Activated CD4-positive, alpha-beta memory T cell treated with anti-CD3 and anti-CD28 coated beads for 36 hours (primary cell): ENCODE measurements at regions not wholly inside any gene's neighbourhood (a gene's known extent, or its start where the extent isn't known, plus 50 kb on each side); places are given as distances from the start of the nearest gene placed in this dataset.

Experiments used
- CTCF ChIA-PET: fragments of 350-600 bp; sonication (Branson Sonifier 250); formaldehyde crosslinking; loops from one replicate; lab custom pipeline; 2021; ENCODE audit warnings: antibody characterized with exemption, inconsistent platforms; lab: Charles Lee
- POLR2A ChIA-PET: fragments of 350-600 bp; sonication (Branson Sonifier 250); formaldehyde crosslinking; loops from one replicate; lab custom pipeline; 2021; ENCODE audit warnings: antibody characterized with exemption; lab: Charles Lee
- DNase-seq: peaks from one replicate; pipeline ENCODE4 v3.0.0-alpha.2; 2020
- H3K27ac Mint-ChIP-seq: one replicate; pipeline ENCODE4 v1.8.0; 2021; ENCODE audit warnings: mixed read lengths
- H3K27me3 Mint-ChIP-seq: one replicate; pipeline ENCODE4 v1.8.0; 2021; ENCODE audit warnings: mixed read lengths
- H3K36me3 Mint-ChIP-seq: one replicate; pipeline ENCODE4 v1.8.0; 2021; ENCODE audit warnings: mixed read lengths
- H3K4me1 Mint-ChIP-seq: one replicate; pipeline ENCODE4 v1.8.0; 2021; ENCODE audit warnings: low read depth, mixed read lengths
- H3K4me3 Mint-ChIP-seq: one replicate; pipeline ENCODE4 v1.8.0; 2021; ENCODE audit warnings: mild to moderate bottlenecking, mixed read lengths
- H3K9me3 Mint-ChIP-seq: one replicate; pipeline ENCODE4 v1.8.0; 2021; ENCODE audit warnings: mixed read lengths
- intact Hi-C: fragments of 100-400 bp; cut with micrococcal nuclease; formaldehyde crosslinking; loops from one replicate; pipeline ENCODE4 v1.15.1; 2023

DNA sequence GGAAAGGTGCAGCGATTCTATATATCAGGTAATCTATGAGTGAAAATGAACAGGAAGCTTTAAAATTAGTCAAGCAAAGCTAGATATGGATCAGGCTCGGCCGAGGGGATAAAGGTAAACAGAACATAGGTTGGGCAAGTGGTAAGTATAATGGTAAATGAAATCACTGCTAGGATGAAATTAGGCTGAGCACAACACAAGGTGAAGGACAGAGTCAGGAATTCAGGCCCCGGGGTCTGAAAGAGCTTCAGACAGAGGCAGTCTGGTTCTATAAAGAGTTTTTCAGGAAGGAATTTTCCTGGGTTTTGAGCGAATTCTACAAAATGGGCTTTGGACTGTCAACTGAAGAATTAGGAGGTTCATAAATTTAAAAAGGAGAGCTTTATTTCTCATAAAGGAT is 513.2 kb upstream of the CDH2 start:
- no peak overlapping the region for H3K4me3 Mint-ChIP-seq
- intact Hi-C loops = no loop called here
- no peaks in the 10 kb centered on the region for H3K36me3 Mint-ChIP-seq
- no peaks in the 10 kb centered on the region for H3K4me1 Mint-ChIP-seq
- ChIA-PET CTCF (no interaction called here), POLR2A (no interaction called here)
- no peaks in the 10 kb centered on the region for H3K27me3 Mint-ChIP-seq
- H3K9me3 Mint-ChIP-seq = peaks cover 13% of the 10 kb centered on the region
- H3K27ac Mint-ChIP-seq = no peak overlapping the region
- DNase-seq = no peak

DNA sequence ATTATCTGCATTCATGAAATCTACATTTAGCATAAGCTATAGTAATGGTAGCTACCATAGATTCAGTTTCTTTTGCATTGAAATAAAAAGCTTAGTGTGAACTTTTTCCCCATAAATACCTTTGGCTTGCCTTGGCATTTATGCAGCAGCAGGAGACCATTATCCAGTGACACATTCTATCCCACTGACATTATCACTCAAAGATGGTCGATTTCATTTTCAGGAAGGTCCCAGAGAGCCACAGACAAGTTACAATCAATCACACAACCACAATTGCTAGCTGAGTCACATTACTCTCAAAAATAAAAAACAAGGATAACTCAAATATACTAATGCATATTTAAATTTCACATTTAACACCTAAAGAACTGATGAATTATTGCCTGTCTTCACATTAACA is 512.7 kb upstream of the CDH2 start:
- H3K27ac Mint-ChIP-seq = no peak overlapping the region
- H3K4me1 Mint-ChIP-seq = no peaks in the 10 kb centered on the region
- H3K36me3 Mint-ChIP-seq = no peaks in the 10 kb centered on the region
- intact Hi-C loops = no loop called here
- POLR2A ChIA-PET = no interaction called here
- no peak for DNase-seq
- H3K9me3 Mint-ChIP-seq = peaks cover 13% of the 10 kb centered on the region
- no peaks in the 10 kb centered on the region for H3K27me3 Mint-ChIP-seq
- H3K4me3 Mint-ChIP-seq = no peak overlapping the region
- CTCF ChIA-PET = no interaction called here

DNA sequence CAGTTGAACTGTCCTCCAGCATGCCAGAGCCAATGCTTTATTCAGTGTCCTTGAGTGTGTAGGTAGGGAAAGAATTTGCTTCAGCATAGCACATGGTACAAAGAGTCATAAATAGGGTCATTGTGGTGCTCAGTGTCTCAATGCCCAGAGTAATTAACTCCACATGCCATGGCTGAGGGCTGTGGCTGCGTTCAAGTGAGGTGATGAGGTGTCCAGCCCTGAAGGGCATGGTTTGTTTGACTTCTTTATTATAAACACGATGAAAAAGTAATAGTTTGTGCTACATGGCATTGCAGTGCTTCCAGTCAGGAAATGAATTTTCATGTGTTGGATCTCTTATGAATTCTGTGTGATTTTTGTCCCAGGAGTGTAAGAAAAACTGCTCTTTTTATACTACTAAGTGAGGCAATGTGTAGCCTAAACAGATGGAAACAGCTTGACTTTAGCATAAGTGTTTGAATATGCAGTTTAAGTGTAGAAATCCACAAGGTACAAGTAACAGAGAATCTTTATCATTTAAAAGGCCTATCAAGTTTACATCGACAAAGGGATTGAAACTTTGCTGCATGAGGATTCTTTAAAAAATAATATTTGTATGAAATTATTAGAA is 507.9 kb upstream of the CDH2 start:
- intact Hi-C loops = no loop called here
- POLR2A ChIA-PET = no interaction called here
- no peaks in the 10 kb centered on the region for H3K36me3 Mint-ChIP-seq

DNA sequence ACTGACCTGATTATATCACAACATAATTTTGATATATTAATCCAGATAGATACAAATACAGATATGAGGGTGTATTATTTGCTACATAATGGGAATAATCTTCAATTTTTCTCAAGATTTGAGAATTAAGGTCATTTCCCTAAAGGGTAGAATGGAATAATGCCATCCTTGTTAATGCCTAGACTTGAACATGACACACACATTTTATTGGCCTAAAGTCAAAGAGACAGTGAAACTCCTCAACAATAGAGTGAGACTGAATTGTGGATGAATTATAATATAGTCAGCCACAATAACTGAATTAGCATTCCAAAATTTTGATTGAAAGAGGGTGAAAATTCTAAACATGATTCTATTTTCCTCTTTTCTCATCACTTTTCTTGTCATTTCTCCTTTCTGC is 506.0 kb upstream of the CDH2 start:
- POLR2A ChIA-PET = no interaction called here
- no peaks in the 10 kb centered on the region for H3K4me1 Mint-ChIP-seq
- no peaks in the 10 kb centered on the region for H3K36me3 Mint-ChIP-seq
- no peak overlapping the region for H3K4me3 Mint-ChIP-seq
- intact Hi-C loops = no loop called here
- H3K27ac Mint-ChIP-seq = no peak overlapping the region
- CTCF ChIA-PET = no interaction called here
- H3K27me3 Mint-ChIP-seq = no peaks in the 10 kb centered on the region
- no peak for DNase-seq
- H3K9me3 Mint-ChIP-seq = peaks cover 12% of the 10 kb centered on the region

More for the DNA sequence above, 507.9 kb upstream of the CDH2 start:
- DNase-seq = no peak
- peaks cover 11% of the 10 kb centered on the region for H3K9me3 Mint-ChIP-seq
- H3K27ac Mint-ChIP-seq = no peak overlapping the region
- no peaks in the 10 kb centered on the region for H3K4me1 Mint-ChIP-seq
- CTCF ChIA-PET = no interaction called here
- no peak overlapping the region for H3K4me3 Mint-ChIP-seq
- H3K27me3 Mint-ChIP-seq = no peaks in the 10 kb centered on the region

DNA sequence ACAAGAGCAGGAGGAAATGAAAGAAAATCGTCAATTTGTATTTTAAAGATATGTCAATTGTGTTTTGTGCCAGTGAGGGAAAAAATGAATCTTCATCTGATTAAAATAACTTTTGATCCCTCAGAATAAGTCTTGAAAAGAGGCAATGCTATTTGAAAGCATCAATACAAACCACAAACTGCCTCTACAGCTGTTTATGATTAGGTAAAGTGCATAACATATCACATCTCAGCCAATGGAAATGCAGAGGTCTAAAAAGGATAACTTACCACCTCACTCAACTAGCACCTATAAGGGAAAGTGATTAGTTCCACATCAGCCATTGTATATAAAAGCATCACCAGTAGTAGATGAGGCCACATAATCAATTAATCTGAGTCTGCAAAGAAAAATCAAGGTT is 492.2 kb upstream of the CDH2 start:
- intact Hi-C loops = no loop called here
- H3K4me3 Mint-ChIP-seq = no peak overlapping the region

DNA sequence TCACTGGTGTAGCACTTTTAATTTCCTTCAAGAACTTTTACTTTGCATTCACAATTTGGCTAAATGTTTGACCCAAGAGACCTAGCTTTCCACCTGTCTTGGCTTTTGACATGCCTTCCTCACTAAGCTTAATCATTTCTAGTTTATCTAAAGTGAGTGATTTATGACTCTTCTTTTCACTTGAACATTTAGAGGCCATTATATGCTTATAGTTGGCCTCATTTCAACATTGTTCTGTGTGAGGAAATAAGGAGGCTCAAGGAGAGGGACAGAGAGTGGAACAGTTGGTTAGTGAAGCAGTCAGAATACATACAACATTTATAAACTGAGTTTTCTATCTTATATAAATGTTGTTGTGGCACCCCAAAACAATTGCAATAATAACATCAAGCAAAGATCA is 489.3 kb upstream of the CDH2 start:
- no peaks in the 10 kb centered on the region for H3K27me3 Mint-ChIP-seq
- CTCF ChIA-PET = no interaction called here
- H3K4me3 Mint-ChIP-seq = no peak overlapping the region
- intact Hi-C loops = no loop called here
- H3K27ac Mint-ChIP-seq = no peak overlapping the region
- no peaks in the 10 kb centered on the region for H3K4me1 Mint-ChIP-seq
- no peaks in the 10 kb centered on the region for H3K36me3 Mint-ChIP-seq
- peaks cover 39% of the 10 kb centered on the region for H3K9me3 Mint-ChIP-seq
- no peak for DNase-seq
- POLR2A ChIA-PET = no interaction called here

More for the DNA sequence above, 492.2 kb upstream of the CDH2 start:
- Mint-ChIP-seq H3K9me3 (peaks cover 43% of the 10 kb centered on the region), H3K36me3 (no peaks in the 10 kb centered on the region), H3K27me3 (no peaks in the 10 kb centered on the region), H3K27ac (no peak overlapping the region), H3K4me1 (no peaks in the 10 kb centered on the region)
- ChIA-PET CTCF (no interaction called here), POLR2A (no interaction called here)
- no peak for DNase-seq

GRCh38 chr18:28657961-28658360 is 481.0 kb upstream of the CDH2 start:
- peaks cover 27% of the 10 kb centered on the region for H3K9me3 Mint-ChIP-seq
- ChIA-PET POLR2A (no interaction called here), CTCF (interaction anchor here (1.0 kb wide), 1 partner anchor 9 kb away, joined by 3 read pairs; no protein-coding TSS in a partner anchor)
- intact Hi-C loops = no loop called here
- DNase-seq = no peak
- H3K36me3 Mint-ChIP-seq = no peaks in the 10 kb centered on the region
- no peaks in the 10 kb centered on the region for H3K4me1 Mint-ChIP-seq
- H3K27ac Mint-ChIP-seq = no peak overlapping the region
- no peak overlapping the region for H3K4me3 Mint-ChIP-seq
- no peaks in the 10 kb centered on the region for H3K27me3 Mint-ChIP-seq

GRCh38 chr18:28652654-28653053 is 475.7 kb upstream of the CDH2 start:
- DNase-seq = no peak
- H3K4me3 Mint-ChIP-seq = no peak overlapping the region
- H3K27me3 Mint-ChIP-seq = no peaks in the 10 kb centered on the region
- H3K36me3 Mint-ChIP-seq = no peaks in the 10 kb centered on the region
- no peak overlapping the region for H3K27ac Mint-ChIP-seq
- ChIA-PET CTCF (no interaction called here), POLR2A (no interaction called here)
- intact Hi-C loops = no loop called here
- peaks cover 31% of the 10 kb centered on the region for H3K9me3 Mint-ChIP-seq
- H3K4me1 Mint-ChIP-seq = no peaks in the 10 kb centered on the region

DNA sequence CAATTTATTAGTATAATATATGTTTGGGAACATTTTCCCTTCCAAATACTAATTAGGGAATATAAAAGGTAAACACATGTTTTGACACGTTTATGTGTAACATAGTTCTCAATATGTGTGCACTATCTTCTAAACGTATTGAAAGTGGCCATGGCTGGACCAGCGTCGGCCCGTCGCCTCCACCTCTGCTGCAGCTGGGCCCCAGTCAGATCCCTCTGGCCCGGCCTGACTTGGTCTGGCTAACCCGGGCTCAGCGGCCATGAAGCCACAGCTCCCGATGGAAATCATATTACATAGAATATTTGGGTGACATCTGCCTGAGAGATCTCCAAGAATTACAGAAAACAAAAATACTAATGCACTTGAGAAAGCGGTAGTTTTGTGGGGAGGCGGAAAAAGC is 474.4 kb upstream of the CDH2 start:
- intact Hi-C loops = no loop called here
- Mint-ChIP-seq H3K4me3 (no peak overlapping the region), H3K9me3 (peaks cover 31% of the 10 kb centered on the region), H3K27ac (no peak overlapping the region), H3K27me3 (no peaks in the 10 kb centered on the region), H3K4me1 (no peaks in the 10 kb centered on the region), H3K36me3 (no peaks in the 10 kb centered on the region)
- ChIA-PET CTCF (no interaction called here), POLR2A (no interaction called here)
- no peak for DNase-seq

GRCh38 chr18:28650860-28651259 is 473.9 kb upstream of the CDH2 start:
- no peak overlapping the region for H3K4me3 Mint-ChIP-seq
- ChIA-PET POLR2A (no interaction called here), CTCF (no interaction called here)
- no peak for DNase-seq
- H3K4me1 Mint-ChIP-seq = no peaks in the 10 kb centered on the region
- peaks cover 31% of the 10 kb centered on the region for H3K9me3 Mint-ChIP-seq
- no peak overlapping the region for H3K27ac Mint-ChIP-seq
- no peaks in the 10 kb centered on the region for H3K36me3 Mint-ChIP-seq
- intact Hi-C loops = no loop called here
- H3K27me3 Mint-ChIP-seq = no peaks in the 10 kb centered on the region

GRCh38 chr18:28647961-28648360 is 471.0 kb upstream of the CDH2 start:
- Mint-ChIP-seq H3K27me3 (no peaks in the 10 kb centered on the region), H3K27ac (no peak overlapping the region), H3K4me1 (no peaks in the 10 kb centered on the region), H3K4me3 (no peak overlapping the region), H3K9me3 (peaks cover 28% of the 10 kb centered on the region), H3K36me3 (no peaks in the 10 kb centered on the region)
- ChIA-PET CTCF (no interaction called here), POLR2A (no interaction called here)
- DNase-seq = no peak
- intact Hi-C loops = loop anchor here (10.0 kb wide), 1 partner anchor 53 kb away; no protein-coding TSS in a partner anchor

GRCh38 chr18:28637897-28638296 is 461.0 kb upstream of the CDH2 start:
- DNase-seq = no peak
- ChIA-PET POLR2A (no interaction called here), CTCF (no interaction called here)
- Mint-ChIP-seq H3K4me1 (no peaks in the 10 kb centered on the region), H3K27me3 (no peaks in the 10 kb centered on the region), H3K4me3 (no peak overlapping the region), H3K36me3 (no peaks in the 10 kb centered on the region), H3K27ac (no peak overlapping the region), H3K9me3 (peaks cover 45% of the 10 kb centered on the region)
- intact Hi-C loops = no loop called here

DNA sequence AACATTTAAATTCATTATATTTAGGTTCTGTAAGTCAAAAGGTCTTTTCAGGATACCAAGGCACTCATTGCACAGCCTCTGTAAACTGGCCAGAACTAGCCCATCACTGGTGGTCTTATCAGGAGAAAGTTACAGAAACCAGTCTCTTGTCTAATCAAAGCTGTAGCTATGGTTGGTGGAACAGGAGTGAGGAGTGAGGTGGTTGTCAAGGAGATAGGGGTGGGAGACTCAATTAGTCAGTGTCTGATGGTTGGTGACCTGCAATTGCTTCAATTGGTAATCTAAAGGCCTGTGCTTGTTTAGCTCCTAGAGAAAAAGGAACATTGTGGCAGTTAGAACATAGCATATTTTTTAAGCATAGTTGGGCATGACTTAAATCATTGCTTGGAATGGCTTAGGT is 458.6 kb upstream of the CDH2 start:
- H3K27me3 Mint-ChIP-seq = no peaks in the 10 kb centered on the region
- no peaks in the 10 kb centered on the region for H3K36me3 Mint-ChIP-seq
- ChIA-PET CTCF (no interaction called here), POLR2A (no interaction called here)
- no peak overlapping the region for H3K4me3 Mint-ChIP-seq
- H3K27ac Mint-ChIP-seq = no peak overlapping the region
- no peak for DNase-seq
- intact Hi-C loops = no loop called here
- H3K9me3 Mint-ChIP-seq = peaks cover 53% of the 10 kb centered on the region
- no peaks in the 10 kb centered on the region for H3K4me1 Mint-ChIP-seq
